ENCODE measurements at regions not wholly inside any gene's neighbourhood (a gene's known extent, or its start where the extent isn't known, plus 50 kb on each side); places are given as distances from the start of the nearest gene placed in this dataset.

GRCh38 chr7:68441645-68442044 lies 1156.6 kb upstream of the AUTS2 start:
- Histone ChIP-seq H3K36me3 (ENCODE audit: control insufficient read depth, insufficient read depth, low read length) (no peaks in the 10 kb centered on the region), H3K9ac (ENCODE audit: low read length) (no peak overlapping the region), H3K27me3 (ENCODE audit: control insufficient read depth, insufficient read depth, low read length) (no peaks in the 10 kb centered on the region), H3K4me3 (ENCODE audit: low read length) (no peak overlapping the region), H3K9me3 (ENCODE audit: control insufficient read depth, low read length) (no peaks in the 10 kb centered on the region), H3K4me1 (ENCODE audit: control insufficient read depth, insufficient read depth, low read length) (no peaks in the 10 kb centered on the region)

- Histone ChIP-seq H3K9me3 (ENCODE audit: control insufficient read depth, low read length) (no peaks in the 10 kb centered on the region), H3K36me3 (ENCODE audit: control insufficient read depth, insufficient read depth, low read length) (no peaks in the 10 kb centered on the region), H3K9ac (ENCODE audit: low read length) (no peak overlapping the region), H3K4me1 (ENCODE audit: control insufficient read depth, insufficient read depth, low read length) (no peaks in the 10 kb centered on the region), H3K27me3 (ENCODE audit: control insufficient read depth, insufficient read depth, low read length) (no peaks in the 10 kb centered on the region), H3K4me3 (ENCODE audit: low read length) (no peak overlapping the region)
Measured at GRCh38 chr7:68442931-68443631, 1155.2 kb upstream of the AUTS2 start.

DNA sequence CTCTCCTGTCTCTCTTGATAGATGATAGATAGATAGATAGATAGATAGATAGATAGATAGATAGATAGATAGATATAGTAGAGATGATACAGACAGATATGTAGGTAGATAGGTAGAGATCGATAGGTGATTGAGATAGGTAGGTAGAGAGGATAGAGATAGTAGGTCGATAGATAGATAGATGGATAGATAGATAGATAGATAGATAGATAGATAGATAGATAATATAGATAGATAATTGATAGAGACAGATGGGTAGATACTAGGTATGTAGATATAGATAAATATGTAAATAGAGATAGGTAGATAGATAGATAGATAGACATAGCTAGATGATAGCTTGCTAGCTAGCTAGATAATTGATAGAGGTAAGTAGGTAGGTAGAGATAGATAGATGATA lies 1154.2 kb upstream of the AUTS2 start:
- H3K4me1 ChIP-seq (ENCODE audit: control insufficient read depth, insufficient read depth, low read length), result no peaks in the 10 kb centered on the region
- no peak overlapping the region for H3K9ac ChIP-seq (ENCODE audit: low read length)
- no peak overlapping the region for H3K4me3 ChIP-seq (ENCODE audit: low read length)
- H3K9me3 ChIP-seq (ENCODE audit: control insufficient read depth, low read length), result no peaks in the 10 kb centered on the region
- H3K27me3 ChIP-seq (ENCODE audit: control insufficient read depth, insufficient read depth, low read length), result no peaks in the 10 kb centered on the region
- no peaks in the 10 kb centered on the region for H3K36me3 ChIP-seq (ENCODE audit: control insufficient read depth, insufficient read depth, low read length)

DNA sequence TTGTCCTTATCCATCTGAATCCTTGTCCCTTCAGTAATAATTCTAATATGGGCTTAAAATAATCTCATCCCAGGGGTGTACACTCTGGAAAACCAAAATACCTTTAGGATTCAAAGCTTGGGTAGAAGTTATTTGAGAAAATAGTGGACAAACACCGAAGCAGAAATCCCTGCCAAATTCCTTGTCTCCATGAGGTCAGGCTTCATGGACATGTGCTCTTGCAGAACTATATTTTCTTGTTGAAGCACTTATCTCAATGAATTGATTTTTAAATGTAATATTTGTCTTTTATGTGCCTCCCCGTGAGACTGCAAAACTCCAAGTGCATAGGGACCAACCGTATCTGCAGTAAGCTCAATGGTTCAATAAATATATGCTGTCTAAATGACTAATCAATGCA lies 1153.3 kb upstream of the AUTS2 start:
- Histone ChIP-seq H3K36me3 (ENCODE audit: control insufficient read depth, insufficient read depth, low read length) (no peaks in the 10 kb centered on the region), H3K9ac (ENCODE audit: low read length) (no peak overlapping the region), H3K9me3 (ENCODE audit: control insufficient read depth, low read length) (no peaks in the 10 kb centered on the region), H3K27me3 (ENCODE audit: control insufficient read depth, insufficient read depth, low read length) (no peaks in the 10 kb centered on the region), H3K4me1 (ENCODE audit: control insufficient read depth, insufficient read depth, low read length) (no peaks in the 10 kb centered on the region), H3K4me3 (ENCODE audit: low read length) (no peak overlapping the region)

DNA sequence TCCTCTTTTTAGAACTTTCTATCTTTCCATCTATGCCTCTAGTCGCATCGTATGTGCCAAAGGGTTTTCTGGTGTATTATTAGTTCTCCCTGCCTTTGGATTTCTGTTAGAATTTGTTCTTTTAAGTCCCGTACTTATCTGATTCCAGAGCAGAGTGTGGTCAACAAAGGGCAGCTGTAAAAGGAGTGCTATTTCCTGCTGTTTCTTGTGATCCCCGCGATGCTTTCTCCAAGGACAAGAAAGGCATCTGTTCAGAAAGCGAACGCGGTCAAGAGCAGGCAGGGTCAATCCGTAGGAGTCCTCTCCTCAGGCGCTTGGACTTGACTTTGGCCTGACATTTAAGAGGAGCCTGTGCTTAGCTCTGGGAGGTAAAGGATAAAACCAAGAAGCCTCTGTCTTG lies 1152.1 kb upstream of the AUTS2 start:
- no peaks in the 10 kb centered on the region for H3K4me1 ChIP-seq (ENCODE audit: control insufficient read depth, insufficient read depth, low read length)
- H3K9me3 ChIP-seq (ENCODE audit: control insufficient read depth, low read length), result no peaks in the 10 kb centered on the region

GRCh38 chr7:68449099-68449498 lies 1149.2 kb upstream of the AUTS2 start:
- Histone ChIP-seq H3K4me3 (ENCODE audit: low read length) (no peak overlapping the region), H3K4me1 (ENCODE audit: control insufficient read depth, insufficient read depth, low read length) (no peaks in the 10 kb centered on the region), H3K9ac (ENCODE audit: low read length) (no peak overlapping the region), H3K9me3 (ENCODE audit: control insufficient read depth, low read length) (no peaks in the 10 kb centered on the region), H3K36me3 (ENCODE audit: control insufficient read depth, insufficient read depth, low read length) (no peaks in the 10 kb centered on the region), H3K27me3 (ENCODE audit: control insufficient read depth, insufficient read depth, low read length) (no peaks in the 10 kb centered on the region)

More for the DNA sequence above, 1152.1 kb upstream of the AUTS2 start:
- H3K9ac ChIP-seq (ENCODE audit: low read length), result no peak overlapping the region
- no peaks in the 10 kb centered on the region for H3K36me3 ChIP-seq (ENCODE audit: control insufficient read depth, insufficient read depth, low read length)
- H3K27me3 ChIP-seq (ENCODE audit: control insufficient read depth, insufficient read depth, low read length), result no peaks in the 10 kb centered on the region
- no peak overlapping the region for H3K4me3 ChIP-seq (ENCODE audit: low read length)

DNA sequence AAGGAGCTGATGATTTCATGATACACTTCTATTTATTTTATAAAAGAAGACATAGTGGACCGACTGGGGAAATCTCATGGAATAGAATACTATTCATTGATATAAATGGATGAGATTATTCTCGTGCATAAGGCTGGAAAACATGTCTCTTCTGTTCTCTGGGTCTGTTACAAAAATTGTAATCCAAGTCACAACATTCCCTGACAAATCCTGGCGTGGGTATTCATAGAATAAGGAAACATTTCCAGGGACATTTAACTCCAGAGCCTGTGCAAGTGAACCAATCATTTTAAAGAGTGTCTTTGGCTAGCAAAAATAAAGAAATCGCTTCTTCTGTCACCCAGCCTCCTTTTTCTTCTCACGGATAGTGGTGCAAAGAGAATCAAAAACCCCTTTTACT lies 1148.5 kb upstream of the AUTS2 start:
- Histone ChIP-seq H3K4me1 (ENCODE audit: control insufficient read depth, insufficient read depth, low read length) (no peaks in the 10 kb centered on the region), H3K9me3 (ENCODE audit: control insufficient read depth, low read length) (no peaks in the 10 kb centered on the region), H3K36me3 (ENCODE audit: control insufficient read depth, insufficient read depth, low read length) (no peaks in the 10 kb centered on the region), H3K4me3 (ENCODE audit: low read length) (no peak overlapping the region), H3K9ac (ENCODE audit: low read length) (no peak overlapping the region), H3K27me3 (ENCODE audit: control insufficient read depth, insufficient read depth, low read length) (no peaks in the 10 kb centered on the region)

DNA sequence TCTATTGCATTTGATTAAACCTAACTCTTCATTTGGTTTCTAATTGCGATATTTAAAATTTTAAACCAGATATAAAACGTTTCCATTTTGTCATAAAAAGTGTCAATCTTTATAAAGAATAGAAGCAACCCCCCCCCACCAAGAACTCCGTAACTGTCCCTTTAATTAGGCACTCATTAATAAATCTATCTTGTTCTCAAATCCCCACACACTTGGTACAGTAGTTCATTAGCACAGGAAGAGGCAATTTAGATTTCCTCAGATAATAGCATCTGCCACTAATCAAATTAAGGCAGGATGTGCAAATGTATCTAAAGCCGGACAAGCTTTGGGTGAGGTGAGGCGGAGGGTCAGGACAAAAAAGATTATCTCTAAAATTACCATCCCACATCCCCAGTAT lies 1143.3 kb upstream of the AUTS2 start:
- no peaks in the 10 kb centered on the region for H3K36me3 ChIP-seq (ENCODE audit: control insufficient read depth, insufficient read depth, low read length)
- H3K4me3 ChIP-seq (ENCODE audit: low read length), result no peak overlapping the region
- no peaks in the 10 kb centered on the region for H3K9me3 ChIP-seq (ENCODE audit: control insufficient read depth, low read length)
- H3K4me1 ChIP-seq (ENCODE audit: control insufficient read depth, insufficient read depth, low read length), result no peaks in the 10 kb centered on the region
- H3K9ac ChIP-seq (ENCODE audit: low read length), result no peak overlapping the region
- no peaks in the 10 kb centered on the region for H3K27me3 ChIP-seq (ENCODE audit: control insufficient read depth, insufficient read depth, low read length)

DNA sequence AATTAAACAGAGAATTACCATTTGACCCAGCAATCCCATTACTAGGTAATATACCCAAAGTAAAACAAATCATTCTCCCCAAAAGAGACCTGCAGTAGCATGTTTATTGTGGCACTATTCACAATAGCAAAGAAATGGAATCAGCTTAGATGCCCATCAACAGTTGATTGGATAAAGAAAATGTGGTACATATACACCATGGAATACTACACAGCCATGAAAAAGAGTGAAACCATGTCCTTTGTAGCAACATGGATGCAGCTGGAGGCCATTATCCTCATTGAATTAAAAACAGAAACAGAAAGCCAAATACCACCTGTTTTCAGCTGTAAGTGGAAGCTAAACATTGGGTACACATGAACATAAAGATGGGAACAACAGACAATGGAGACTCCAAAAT lies 1141.8 kb upstream of the AUTS2 start:
- Histone ChIP-seq H3K9ac (ENCODE audit: low read length) (no peak overlapping the region), H3K36me3 (ENCODE audit: control insufficient read depth, insufficient read depth, low read length) (no peaks in the 10 kb centered on the region), H3K4me3 (ENCODE audit: low read length) (no peak overlapping the region), H3K9me3 (ENCODE audit: control insufficient read depth, low read length) (no peaks in the 10 kb centered on the region), H3K27me3 (ENCODE audit: control insufficient read depth, insufficient read depth, low read length) (no peaks in the 10 kb centered on the region), H3K4me1 (ENCODE audit: control insufficient read depth, insufficient read depth, low read length) (no peaks in the 10 kb centered on the region)

GRCh38 chr7:68457481-68457880 lies 1140.8 kb upstream of the AUTS2 start:
- Histone ChIP-seq H3K27me3 (ENCODE audit: control insufficient read depth, insufficient read depth, low read length) (no peaks in the 10 kb centered on the region), H3K36me3 (ENCODE audit: control insufficient read depth, insufficient read depth, low read length) (no peaks in the 10 kb centered on the region), H3K9ac (ENCODE audit: low read length) (no peak overlapping the region), H3K4me1 (ENCODE audit: control insufficient read depth, insufficient read depth, low read length) (no peaks in the 10 kb centered on the region), H3K4me3 (ENCODE audit: low read length) (no peak overlapping the region), H3K9me3 (ENCODE audit: control insufficient read depth, low read length) (no peaks in the 10 kb centered on the region)

GRCh38 chr7:68458010-68458908 lies 1140.0 kb upstream of the AUTS2 start:
- H3K4me1 ChIP-seq (ENCODE audit: control insufficient read depth, insufficient read depth, low read length), result no peaks in the 10 kb centered on the region
- H3K9ac ChIP-seq (ENCODE audit: low read length), result no peak overlapping the region
- H3K9me3 ChIP-seq (ENCODE audit: control insufficient read depth, low read length), result no peaks in the 10 kb centered on the region
- H3K4me3 ChIP-seq (ENCODE audit: low read length), result no peak overlapping the region
- no peaks in the 10 kb centered on the region for H3K36me3 ChIP-seq (ENCODE audit: control insufficient read depth, insufficient read depth, low read length)
- H3K27me3 ChIP-seq (ENCODE audit: control insufficient read depth, insufficient read depth, low read length), result no peaks in the 10 kb centered on the region

DNA sequence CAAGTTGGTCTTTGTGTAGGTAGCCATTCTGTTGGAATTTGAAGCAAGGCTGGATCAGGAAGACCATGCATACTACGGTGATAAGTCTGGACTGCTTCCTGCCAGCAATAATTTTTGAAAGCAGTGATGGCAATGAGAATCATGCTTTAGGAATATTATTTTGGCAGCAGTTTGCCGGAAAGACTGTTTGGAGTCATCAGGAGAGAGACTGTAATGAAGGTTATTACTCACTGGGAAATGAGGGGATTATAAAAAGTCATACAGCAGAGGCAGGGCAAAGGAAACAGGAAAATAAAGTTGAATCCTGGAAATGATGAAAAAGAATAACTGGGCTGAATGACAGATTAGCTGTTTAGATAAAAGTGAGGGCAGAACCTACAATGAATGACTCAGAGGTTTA lies 1136.8 kb upstream of the AUTS2 start:
- H3K9me3 ChIP-seq (ENCODE audit: control insufficient read depth, low read length), result no peaks in the 10 kb centered on the region
- no peaks in the 10 kb centered on the region for H3K27me3 ChIP-seq (ENCODE audit: control insufficient read depth, insufficient read depth, low read length)
- H3K4me3 ChIP-seq (ENCODE audit: low read length), result no peak overlapping the region
- no peak overlapping the region for H3K9ac ChIP-seq (ENCODE audit: low read length)
- no peaks in the 10 kb centered on the region for H3K4me1 ChIP-seq (ENCODE audit: control insufficient read depth, insufficient read depth, low read length)
- no peaks in the 10 kb centered on the region for H3K36me3 ChIP-seq (ENCODE audit: control insufficient read depth, insufficient read depth, low read length)
